Mucosa of stomach (tissue), 1 donor: ENCODE measurements at regions not wholly inside any gene's neighbourhood (a gene's known extent, or its start where the extent isn't known, plus 50 kb on each side); places are given as distances from the start of the nearest gene placed in this dataset.
"Not testable (repeated sequence)": the region's sequence is repeated elsewhere in the genome, so short reads cannot be mapped to it uniquely, and the experiment has no call there.

ENCODE experiments used
- H3K27me3 ChIP-seq: one replicate; pipeline ENCODE4 v1.7.0; 2013; ENCODE audit warnings: mild to moderate bottlenecking, low read length; ENCODE audit not compliant: control insufficient read depth, insufficient read depth
- H3K36me3 ChIP-seq: one replicate; pipeline ENCODE4 v1.7.0; 2013; ENCODE audit warnings: low read length; ENCODE audit not compliant: control insufficient read depth, insufficient read depth
- H3K4me1 ChIP-seq: one replicate; pipeline ENCODE4 v1.7.0; 2013; ENCODE audit warnings: mild to moderate bottlenecking, low read length; ENCODE audit not compliant: control insufficient read depth, insufficient read depth
- H3K4me3 ChIP-seq: one replicate; pipeline ENCODE4 v1.7.0; 2013; ENCODE audit warnings: low read length
- H3K9ac ChIP-seq: one replicate; pipeline ENCODE4 v1.7.0; 2013; ENCODE audit warnings: mild to moderate bottlenecking, low read length, moderate library complexity
- H3K9me3 ChIP-seq: one replicate; pipeline ENCODE4 v1.7.0; 2013; ENCODE audit warnings: mild to moderate bottlenecking, low read length, moderate library complexity; ENCODE audit not compliant: control insufficient read depth
- donor health status: Pancreatic carcinoma.

- Histone ChIP-seq H3K9ac (no peak overlapping the region), H3K36me3 (no peaks in the 10 kb centered on the region), H3K27me3 (no peaks in the 10 kb centered on the region), H3K4me1 (no peaks in the 10 kb centered on the region), H3K4me3 (no peak overlapping the region), H3K9me3 (no peaks in the 10 kb centered on the region)
Measured at GRCh38 chr10:90276894-90277475, 575.6 kb downstream of the KIF20B start.

GRCh38 chr10:90286406-90286805 lies 571.4 kb downstream of the HTR7 start:
- H3K36me3 ChIP-seq: no peaks in the 10 kb centered on the region
- H3K4me1 ChIP-seq: no peaks in the 10 kb centered on the region

GRCh38 chr10:90286941-90287340 lies 570.9 kb downstream of the HTR7 start:
- Histone ChIP-seq H3K36me3 (no peaks in the 10 kb centered on the region), H3K4me1 (no peaks in the 10 kb centered on the region), H3K4me3 (no peak overlapping the region), H3K9me3 (no peaks in the 10 kb centered on the region), H3K9ac (no peak overlapping the region), H3K27me3 (no peaks in the 10 kb centered on the region)

More at GRCh38 chr10:90286406-90286805, 571.4 kb downstream of the HTR7 start:
- H3K27me3 ChIP-seq: no peaks in the 10 kb centered on the region
- no peak overlapping the region for H3K9ac ChIP-seq
- no peaks in the 10 kb centered on the region for H3K9me3 ChIP-seq
- H3K4me3 ChIP-seq: no peak overlapping the region

GRCh38 chr10:90288391-90288933 lies 569.4 kb downstream of the HTR7 start:
- H3K27me3 ChIP-seq: no peaks in the 10 kb centered on the region
- H3K4me1 ChIP-seq: no peaks in the 10 kb centered on the region
- H3K36me3 ChIP-seq: no peaks in the 10 kb centered on the region
- H3K9me3 ChIP-seq: no peaks in the 10 kb centered on the region
- no peak overlapping the region for H3K4me3 ChIP-seq
- H3K9ac ChIP-seq: no peak overlapping the region

GRCh38 chr10:90289037-90289436 lies 568.8 kb downstream of the HTR7 start:
- no peak overlapping the region for H3K4me3 ChIP-seq
- no peaks in the 10 kb centered on the region for H3K9me3 ChIP-seq
- H3K27me3 ChIP-seq: no peaks in the 10 kb centered on the region
- no peaks in the 10 kb centered on the region for H3K36me3 ChIP-seq
- H3K9ac ChIP-seq: no peak overlapping the region
- no peaks in the 10 kb centered on the region for H3K4me1 ChIP-seq

DNA sequence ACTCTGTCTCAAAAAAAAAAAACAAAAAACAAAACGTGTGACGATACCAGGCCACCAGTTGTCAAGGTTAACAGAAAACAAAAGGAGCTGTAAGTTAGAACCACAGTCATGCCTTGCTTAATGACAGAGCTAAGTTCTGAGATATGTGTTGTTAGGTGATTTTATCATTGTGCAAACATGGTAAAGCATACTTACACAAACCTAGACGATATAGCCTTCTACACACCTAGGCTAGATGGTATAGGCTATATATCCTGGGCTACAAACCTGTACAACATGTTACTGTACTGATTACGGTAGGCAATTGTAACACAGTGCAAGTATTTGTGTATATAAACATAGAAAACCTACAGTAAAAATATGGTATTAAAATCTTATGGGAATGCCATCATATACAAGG lies 564.2 kb downstream of the HTR7 start:
- Histone ChIP-seq H3K4me1 (no peaks in the 10 kb centered on the region), H3K36me3 (no peaks in the 10 kb centered on the region), H3K4me3 (no peak overlapping the region), H3K9me3 (no peaks in the 10 kb centered on the region), H3K27me3 (no peaks in the 10 kb centered on the region), H3K9ac (no peak overlapping the region)

- H3K4me1 ChIP-seq, H3K9ac ChIP-seq, H3K9me3 ChIP-seq, H3K4me3 ChIP-seq, H3K36me3 ChIP-seq, H3K27me3 ChIP-seq: not testable (repeated sequence)
Measured at GRCh38 chr10:90294821-90295540, 562.9 kb downstream of the HTR7 start.

DNA sequence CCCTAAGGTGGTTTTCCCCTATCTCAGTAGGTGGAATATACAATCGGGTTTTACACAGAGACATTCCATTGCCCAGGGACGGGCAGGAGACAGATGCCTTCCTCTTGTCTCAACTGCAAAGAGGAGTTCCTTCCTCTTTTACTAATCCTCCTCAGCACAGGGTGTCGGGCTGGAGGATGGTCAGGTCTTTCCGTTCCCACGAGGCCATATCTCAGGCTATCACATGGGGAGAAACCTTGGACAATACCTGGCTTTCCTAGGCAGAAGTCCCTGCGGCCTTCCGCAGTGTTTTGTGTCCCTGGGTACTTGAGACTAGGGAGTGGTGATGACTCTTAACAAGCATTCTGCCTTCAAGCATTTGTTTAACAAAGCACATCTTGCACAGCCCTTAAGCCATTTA lies 555.8 kb downstream of the HTR7 start:
- H3K4me1 ChIP-seq, H3K4me3 ChIP-seq, H3K36me3 ChIP-seq, H3K9me3 ChIP-seq, H3K27me3 ChIP-seq, H3K9ac ChIP-seq: not testable (repeated sequence)

DNA sequence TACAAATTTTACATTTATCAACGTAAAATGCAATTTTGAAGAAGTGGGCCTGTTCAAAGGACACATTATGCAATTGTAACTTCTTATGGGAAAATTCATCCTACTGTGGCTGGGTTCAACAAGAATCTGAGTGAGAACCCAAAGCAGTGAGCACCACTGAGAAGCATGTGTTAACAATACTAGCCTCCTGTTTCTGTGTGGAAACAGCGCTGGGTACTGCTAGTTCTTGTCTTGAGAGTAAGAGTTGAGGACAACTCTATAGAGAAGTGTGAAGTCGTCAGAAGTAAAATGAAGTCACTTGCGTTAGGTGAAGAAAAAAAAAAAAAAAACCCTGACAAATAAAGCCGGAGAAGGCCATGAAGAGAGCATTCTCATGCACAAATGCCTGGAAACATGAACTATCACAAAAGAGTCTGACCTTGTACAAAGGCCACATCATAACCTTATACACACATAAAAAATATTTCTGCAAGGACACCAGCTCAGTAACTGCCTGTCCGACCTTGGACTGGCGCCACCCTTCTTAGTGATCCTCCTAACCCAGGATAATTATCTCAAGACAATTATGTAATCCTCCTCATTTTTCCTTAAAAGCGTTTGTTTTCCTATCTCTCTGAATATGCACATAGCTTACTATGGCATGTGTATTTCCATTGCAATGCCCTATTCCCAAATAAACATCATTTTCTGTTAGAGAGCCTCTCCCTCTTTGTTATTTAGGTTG lies 554.9 kb downstream of the HTR7 start:
- no peak overlapping the region for H3K9ac ChIP-seq
- no peaks in the 10 kb centered on the region for H3K4me1 ChIP-seq
- H3K4me3 ChIP-seq: no peak overlapping the region
- H3K9me3 ChIP-seq: no peaks in the 10 kb centered on the region
- H3K36me3 ChIP-seq: no peaks in the 10 kb centered on the region
- no peaks in the 10 kb centered on the region for H3K27me3 ChIP-seq

DNA sequence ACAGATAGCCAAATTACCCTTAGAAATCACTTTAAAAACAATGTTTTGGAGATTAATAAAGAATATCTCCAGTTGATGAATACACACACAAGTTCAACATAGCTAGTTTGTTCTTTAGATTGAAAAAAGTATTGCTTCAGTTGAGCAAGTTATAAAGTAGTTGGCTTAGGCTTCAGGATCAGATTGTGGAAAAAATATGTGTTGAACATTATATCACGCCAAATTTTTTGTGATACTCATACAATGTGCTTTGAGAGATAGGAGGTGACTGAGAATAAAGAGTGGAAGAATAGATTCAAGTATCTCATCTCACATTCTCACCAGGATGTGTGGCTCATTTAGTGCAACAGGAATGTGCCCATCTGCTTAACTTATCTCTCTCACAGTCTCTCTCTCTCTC lies 553.3 kb downstream of the HTR7 start:
- Histone ChIP-seq H3K4me1 (no peaks in the 10 kb centered on the region), H3K9me3 (no peaks in the 10 kb centered on the region), H3K27me3 (no peaks in the 10 kb centered on the region), H3K4me3 (no peak overlapping the region), H3K36me3 (no peaks in the 10 kb centered on the region), H3K9ac (no peak overlapping the region)

GRCh38 chr10:90306187-90306586 lies 551.7 kb downstream of the HTR7 start:
- H3K9ac ChIP-seq: no peak overlapping the region
- no peak overlapping the region for H3K4me3 ChIP-seq
- no peaks in the 10 kb centered on the region for H3K4me1 ChIP-seq
- no peaks in the 10 kb centered on the region for H3K9me3 ChIP-seq
- H3K27me3 ChIP-seq: no peaks in the 10 kb centered on the region
- no peaks in the 10 kb centered on the region for H3K36me3 ChIP-seq

GRCh38 chr10:90308223-90308622 lies 549.6 kb downstream of the HTR7 start:
- Histone ChIP-seq H3K4me1 (no peaks in the 10 kb centered on the region), H3K4me3 (no peak overlapping the region), H3K9me3 (no peaks in the 10 kb centered on the region), H3K9ac (no peak overlapping the region), H3K27me3 (no peaks in the 10 kb centered on the region), H3K36me3 (no peaks in the 10 kb centered on the region)
